ENCODE measurements at regions not wholly inside any gene's neighbourhood (a gene's known extent, or its start where the extent isn't known, plus 50 kb on each side); places are given as distances from the start of the nearest gene placed in this dataset.

- ATAC-seq = no peak
- WGBS, 4 donors = 36 to 47% (median 38%) methylated on average over 2 of the region's 2 CpGs
- DNase-seq = no peak
These were observed 305.9 kb upstream of the MGMT start for GRCh38 chr10:129161150-129161549.

DNA sequence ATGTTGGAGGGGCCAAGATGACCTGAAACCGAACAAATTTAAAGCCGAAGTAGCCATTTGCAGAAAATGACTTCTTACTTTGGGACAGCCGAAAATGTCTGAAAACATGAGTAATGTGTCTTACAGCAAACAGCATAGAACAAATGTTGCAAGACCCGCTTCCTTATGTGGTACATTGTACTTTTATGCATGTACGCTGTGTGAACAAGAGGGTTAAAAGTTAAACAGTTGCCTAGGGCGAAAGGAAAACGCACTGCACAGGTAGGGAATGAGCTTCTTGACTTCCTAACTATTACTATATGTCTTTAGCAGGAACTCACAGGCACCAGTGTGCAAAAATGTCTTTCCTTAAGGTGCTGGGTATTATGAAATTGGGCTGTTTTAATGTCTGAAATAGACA, 303.5 kb upstream of the MGMT start:
- peaks cover 0 to 9% (median 0%) of the 10 kb centered on the region in 12 donors for H3K9me3 ChIP-seq
- no peak for DNase-seq
- H3K4me1 ChIP-seq = no peaks in the 10 kb centered on the region
- intact Hi-C loops (cut with DNase I) = no loop called here
- no peak overlapping the region for H3K27ac ChIP-seq
- no peak for ATAC-seq
- no peak overlapping the region for H3K4me3 ChIP-seq
- TF ChIP-seq CTCF (IDR thresholded peaks at IDR 0.05) = no peak
- 91 to 94% (median 93%) methylated on average over 7 of the region's 7 CpGs for WGBS, 4 donors
- H3K36me3 ChIP-seq = no peaks in the 10 kb centered on the region
- no peaks in the 10 kb centered on the region for H3K27me3 ChIP-seq

More at GRCh38 chr10:129161150-129161549, 305.9 kb upstream of the MGMT start:
- no peak for TF ChIP-seq CTCF (IDR thresholded peaks at IDR 0.05)
- no peak for TF ChIP-seq POLR2A (IDR thresholded peaks at IDR 0.05)
- Histone ChIP-seq H3K27me3 (no peaks in the 10 kb centered on the region), H3K4me1 (no peaks in the 10 kb centered on the region), H3K9me3 (peaks cover 0 to 9% (median 0%) of the 10 kb centered on the region in 12 donors), H3K27ac (no peak overlapping the region), H3K4me3 (no peak overlapping the region), H3K36me3 (no peaks in the 10 kb centered on the region)
- intact Hi-C loops (cut with DNase I) = no loop called here

- DNase-seq (no peak), ATAC-seq (no peak)
- 87 to 94% (median 92%) methylated on average over 5 of the region's 5 CpGs for WGBS, 4 donors
- intact Hi-C loops (cut with DNase I) = no loop called here
- Histone ChIP-seq H3K27ac (no peak overlapping the region), H3K36me3 (no peaks in the 10 kb centered on the region), H3K4me1 (no peaks in the 10 kb centered on the region), H3K9me3 (peaks cover 0 to 9% (median 0%) of the 10 kb centered on the region in 12 donors), H3K27me3 (no peaks in the 10 kb centered on the region), H3K4me3 (no peak overlapping the region)
- TF ChIP-seq POLR2A (IDR thresholded peaks at IDR 0.05) = no peak
These were observed 301.8 kb upstream of the MGMT start for GRCh38 chr10:129165076-129165720.

DNA sequence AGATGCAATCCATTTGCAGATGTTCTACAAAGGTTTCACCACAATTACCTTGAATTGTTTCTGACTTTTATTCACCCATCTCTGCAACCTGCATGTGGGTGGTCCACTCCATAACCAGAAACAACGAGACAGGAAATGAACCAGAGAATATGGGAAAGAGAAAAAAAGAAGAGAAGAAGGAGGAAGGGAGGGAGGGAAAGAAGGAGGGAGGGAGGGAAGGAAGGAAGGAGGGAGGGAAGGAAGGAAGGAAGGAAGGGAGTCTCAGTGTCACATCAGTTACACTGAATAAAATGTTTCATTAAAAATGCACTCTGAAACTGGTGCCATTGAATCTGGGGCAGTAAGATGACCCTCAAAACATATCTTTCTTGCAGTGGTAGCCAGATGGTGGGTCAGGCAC, 301.3 kb upstream of the MGMT start:
- no peak overlapping the region for H3K4me3 ChIP-seq
- intact Hi-C loops (cut with DNase I) = no loop called here
- DNase-seq (no peak), ATAC-seq (no peak)
- TF ChIP-seq POLR2A (IDR thresholded peaks at IDR 0.05) (no peak), CTCF (IDR thresholded peaks at IDR 0.05) (no peak)
- no peaks in the 10 kb centered on the region for H3K4me1 ChIP-seq
- no peak overlapping the region for H3K27ac ChIP-seq
- no peaks in the 10 kb centered on the region for H3K27me3 ChIP-seq
- 44 to 61% (median 50%) methylated on average over 1 of the region's 1 CpG for WGBS, 4 donors
- H3K36me3 ChIP-seq = no peaks in the 10 kb centered on the region
- H3K9me3 ChIP-seq = peaks cover 0 to 9% (median 0%) of the 10 kb centered on the region in 12 donors

- Histone ChIP-seq H3K27me3 (no peaks in the 10 kb centered on the region), H3K27ac (no peak overlapping the region), H3K4me3 (no peak overlapping the region), H3K36me3 (no peaks in the 10 kb centered on the region), H3K9me3 (no peaks in the 10 kb centered on the region), H3K4me1 (no peaks in the 10 kb centered on the region)
- no peak for ATAC-seq
- 82 to 93% (median 84%) methylated on average over 4 of the region's 4 CpGs for WGBS, 4 donors
- DNase-seq = no peak
- intact Hi-C loops (cut with DNase I) = no loop called here
- TF ChIP-seq POLR2A (IDR thresholded peaks at IDR 0.05) (no peak), CTCF (IDR thresholded peaks at IDR 0.05) (no peak)
These were observed 298.4 kb upstream of the MGMT start for GRCh38 chr10:129168660-129169059.
